Tongue (tissue), 1 donor: ENCODE measurements at regions not wholly inside any gene's neighbourhood (a gene's known extent, or its start where the extent isn't known, plus 50 kb on each side); places are given as distances from the start of the nearest gene placed in this dataset.
"Not testable (repeated sequence)": the region's sequence is repeated elsewhere in the genome, so short reads cannot be mapped to it uniquely, and the experiment has no call there.

Experiments
- DNase-seq: peaks from one replicate; pipeline ENCODE4 v3.0.0-alpha.2; 2015

- no peak for DNase-seq
Observed at GRCh38 chr6:92267335-92267734, 1152.0 kb downstream of the EPHA7 start.

- DNase-seq = no peak
Observed at GRCh38 chr6:92263864-92264263, 1155.5 kb downstream of the EPHA7 start.

- DNase-seq = no peak
Observed at GRCh38 chr6:92259171-92259570, 1160.2 kb downstream of the EPHA7 start.

GRCh38 chr6:92243315-92243714 is 1176.0 kb downstream of the EPHA7 start:
- DNase-seq = no peak

- peak; percentile 2 for DNase-seq
Observed at GRCh38 chr6:92231171-92231701, 1188.1 kb downstream of the EPHA7 start.

- not testable (repeated sequence) for DNase-seq
Observed at GRCh38 chr6:92219987-92220386, 1199.4 kb downstream of the EPHA7 start.

GRCh38 chr6:92216717-92217116 is 1202.6 kb downstream of the EPHA7 start:
- DNase-seq = no peak

GRCh38 chr6:92201618-92202017 is 1217.7 kb downstream of the EPHA7 start:
- no peak for DNase-seq

GRCh38 chr6:92196325-92196724 is 1223.0 kb downstream of the EPHA7 start:
- DNase-seq = peak; percentile 30

GRCh38 chr6:92195796-92196195 is 1223.6 kb downstream of the EPHA7 start:
- DNase-seq = no peak

- DNase-seq = no peak
Observed at GRCh38 chr6:92188016-92188415, 1231.3 kb downstream of the EPHA7 start.

GRCh38 chr6:92184933-92185332 is 1234.4 kb downstream of the EPHA7 start:
- DNase-seq = no peak

GRCh38 chr6:92181347-92181746 is 1238.0 kb downstream of the EPHA7 start:
- peak; percentile 9 for DNase-seq

GRCh38 chr6:92180090-92180489 is 1239.3 kb downstream of the EPHA7 start:
- no peak for DNase-seq

GRCh38 chr6:92176666-92177065 is 1242.7 kb downstream of the EPHA7 start:
- DNase-seq = peak; percentile 56

- DNase-seq = no peak
Observed at GRCh38 chr6:92174398-92175073, 1244.8 kb downstream of the EPHA7 start.

GRCh38 chr6:92169506-92169905 is 1249.9 kb downstream of the EPHA7 start:
- no peak for DNase-seq

- DNase-seq = no peak
Observed at GRCh38 chr6:92166666-92167065, 1252.7 kb downstream of the EPHA7 start.

GRCh38 chr6:92161953-92162352 is 1257.4 kb downstream of the EPHA7 start:
- no peak for DNase-seq

- DNase-seq = no peak
Observed at GRCh38 chr6:92160226-92160625, 1259.1 kb downstream of the EPHA7 start.

- DNase-seq = no peak
Observed at GRCh38 chr6:92159046-92159445, 1260.3 kb downstream of the EPHA7 start.

- DNase-seq = no peak
Observed at GRCh38 chr6:92150553-92150952, 1268.8 kb downstream of the EPHA7 start.

- no peak for DNase-seq
Observed at GRCh38 chr6:92147246-92147645, 1272.1 kb downstream of the EPHA7 start.

GRCh38 chr6:92139601-92140000 is 1279.8 kb downstream of the EPHA7 start:
- DNase-seq = no peak
